Endometrial microvascular endothelial cells (primary cell): ENCODE measurements at regions not wholly inside any gene's neighbourhood (a gene's known extent, or its start where the extent isn't known, plus 50 kb on each side); places are given as distances from the start of the nearest gene placed in this dataset.
"Not testable (repeated sequence)": the region's sequence is repeated elsewhere in the genome, so short reads cannot be mapped to it uniquely, and the experiment has no call there.

ENCODE experiments used
- in situ Hi-C: cut with HindIII; loops from 2 replicates; pipeline ENCODE4 v1.10.0; 2017; ENCODE audit warnings: low sequenced_read_pairs, low pct_unique_long_range_greater_than_20kb; ENCODE audit errors: inconsistent ontology term

GRCh38 chr6:140029551-140029950 is 655.1 kb upstream of the CITED2 start:
- in situ Hi-C loops: no loop called here

DNA sequence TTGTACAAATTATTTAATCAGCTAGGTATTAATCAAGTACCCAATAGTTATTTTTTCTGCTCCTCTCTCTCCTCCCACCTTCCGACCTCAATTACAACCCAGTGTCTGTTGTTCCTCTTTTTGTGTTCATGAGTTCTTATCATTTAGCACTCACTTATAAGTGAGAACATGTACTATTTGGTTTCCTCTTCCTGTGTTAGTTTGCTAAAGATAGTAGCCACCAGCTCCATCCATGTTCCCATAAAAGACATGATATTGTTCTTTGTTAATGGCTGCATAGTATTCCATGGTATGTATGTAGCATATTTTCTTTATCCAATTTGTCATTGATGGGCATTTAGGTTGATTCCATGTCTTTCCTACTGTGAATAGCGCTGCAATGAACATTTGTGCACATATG is 652.8 kb upstream of the CITED2 start:
- in situ Hi-C loops: no loop called here

GRCh38 chr6:140026546-140026945 is 652.1 kb upstream of the CITED2 start:
- in situ Hi-C loops: no loop called here

- in situ Hi-C loops: no loop called here
Measured at GRCh38 chr6:140025171-140025570, 650.7 kb upstream of the CITED2 start.

GRCh38 chr6:140020207-140020791 is 645.9 kb upstream of the CITED2 start:
- in situ Hi-C loops: no loop called here

DNA sequence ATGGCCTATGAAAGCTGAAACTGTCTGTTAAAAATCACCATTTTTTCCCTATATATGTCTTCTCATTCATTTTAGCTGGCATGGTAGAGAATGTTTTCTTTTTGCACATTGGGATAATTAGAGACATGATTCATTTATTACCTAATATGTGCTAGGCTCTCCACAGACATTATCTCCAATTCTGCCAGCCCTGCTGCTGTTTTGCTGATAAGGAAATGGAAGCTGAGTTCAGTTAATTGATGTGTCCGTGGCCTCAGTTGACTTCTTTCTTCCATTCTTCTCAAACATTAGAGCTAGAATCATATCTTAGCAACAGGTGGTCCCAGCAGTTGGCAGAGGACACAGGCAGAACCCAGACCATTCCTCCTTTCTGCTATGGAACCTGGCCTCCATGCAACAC is 644.1 kb upstream of the CITED2 start:
- in situ Hi-C loops: no loop called here

GRCh38 chr6:140017470-140017869 is 643.0 kb upstream of the CITED2 start:
- in situ Hi-C loops: no loop called here

DNA sequence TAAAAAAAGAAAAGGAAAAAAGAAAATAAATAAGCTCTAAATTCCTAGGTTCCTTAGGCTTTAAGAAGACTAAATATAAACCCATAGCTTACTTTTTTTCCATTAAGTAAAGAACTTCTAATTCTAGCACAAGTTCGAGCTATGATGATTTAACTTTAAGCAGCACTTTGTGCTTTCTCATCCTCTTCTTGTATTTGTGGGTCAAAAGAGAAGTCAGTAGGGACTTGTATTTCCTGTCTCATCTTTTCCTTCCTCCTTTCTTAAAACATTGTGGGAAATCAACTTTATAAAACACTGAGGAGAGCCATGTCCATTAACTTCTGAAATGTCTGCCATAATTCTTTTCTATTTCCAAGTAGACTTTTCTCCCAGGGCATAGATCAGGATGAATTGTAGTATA is 637.7 kb upstream of the CITED2 start:
- in situ Hi-C loops: no loop called here

DNA sequence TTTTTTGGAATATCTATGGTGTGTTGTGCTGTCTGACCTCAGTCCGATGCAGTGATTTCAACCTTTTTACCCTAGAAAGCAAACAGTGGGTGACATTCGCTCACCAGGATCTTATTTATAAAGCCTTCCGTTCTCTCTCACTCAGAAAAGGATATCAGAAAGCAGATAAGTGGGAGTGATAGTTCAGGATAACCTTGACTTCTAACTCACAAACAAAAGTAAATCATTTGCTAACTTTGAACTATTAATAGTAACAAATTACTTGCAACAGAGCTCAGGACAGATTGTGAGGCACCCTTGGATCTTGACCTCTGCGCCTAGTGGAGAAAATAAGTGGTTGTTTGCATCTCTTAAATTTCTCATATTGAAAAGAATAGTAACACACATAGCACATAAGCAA is 637.1 kb upstream of the CITED2 start:
- in situ Hi-C loops: no loop called here

DNA sequence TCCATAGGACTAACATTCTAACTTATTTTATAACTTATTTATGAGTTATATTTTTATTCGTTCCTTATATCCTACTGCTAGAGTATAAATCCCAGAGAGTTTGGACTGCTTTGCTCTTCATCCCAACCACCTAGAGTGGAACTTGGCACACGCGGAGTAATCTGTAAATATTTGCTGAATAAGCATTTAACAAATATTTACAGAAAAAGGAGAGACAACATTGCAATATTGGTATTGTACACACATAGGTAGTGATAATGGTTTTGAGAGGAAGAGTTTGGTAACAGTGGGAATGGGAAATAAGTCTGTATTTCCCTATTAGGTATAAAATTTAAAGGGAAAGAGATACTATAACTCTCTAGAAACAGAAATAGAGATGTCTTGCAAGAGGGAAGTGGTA is 634.8 kb upstream of the CITED2 start:
- in situ Hi-C loops: no loop called here

DNA sequence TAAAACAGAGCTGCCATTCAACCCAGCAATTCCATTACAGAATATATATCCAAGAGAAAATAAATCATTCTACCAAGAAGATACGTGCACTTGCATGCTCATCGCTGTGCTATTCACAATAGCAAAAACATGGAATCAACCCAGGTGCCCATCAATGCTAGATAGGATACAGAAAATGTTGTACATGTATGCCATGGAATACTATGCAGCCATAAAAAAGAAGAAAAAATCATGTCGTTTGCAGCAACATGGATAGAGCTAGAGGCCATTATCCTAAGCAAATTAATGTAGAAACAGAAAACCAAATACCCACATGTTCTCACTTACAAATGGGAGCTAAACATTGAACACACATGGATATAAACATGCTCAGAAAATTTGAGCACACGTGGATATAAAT is 633.1 kb upstream of the CITED2 start:
- in situ Hi-C loops: no loop called here

DNA sequence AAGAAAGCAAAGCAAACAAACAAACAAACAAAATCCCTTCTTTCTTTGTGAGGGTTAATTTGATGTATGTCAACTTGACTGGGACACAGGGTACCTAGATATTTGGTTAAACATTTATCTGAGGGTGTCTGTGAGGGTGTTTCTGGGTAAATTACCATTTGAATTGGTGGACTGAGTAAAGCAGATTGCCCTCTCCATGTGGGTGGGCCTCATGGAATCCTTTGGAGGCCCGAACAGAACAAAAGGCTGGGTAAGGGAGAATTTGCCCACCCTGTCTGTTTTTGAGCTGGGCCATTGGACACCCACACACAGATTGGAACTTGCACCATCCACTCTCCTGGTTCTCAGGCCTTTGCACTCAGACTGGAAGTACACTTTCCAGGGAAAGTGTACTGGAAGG is 628.8 kb upstream of the CITED2 start:
- in situ Hi-C loops: no loop called here

DNA sequence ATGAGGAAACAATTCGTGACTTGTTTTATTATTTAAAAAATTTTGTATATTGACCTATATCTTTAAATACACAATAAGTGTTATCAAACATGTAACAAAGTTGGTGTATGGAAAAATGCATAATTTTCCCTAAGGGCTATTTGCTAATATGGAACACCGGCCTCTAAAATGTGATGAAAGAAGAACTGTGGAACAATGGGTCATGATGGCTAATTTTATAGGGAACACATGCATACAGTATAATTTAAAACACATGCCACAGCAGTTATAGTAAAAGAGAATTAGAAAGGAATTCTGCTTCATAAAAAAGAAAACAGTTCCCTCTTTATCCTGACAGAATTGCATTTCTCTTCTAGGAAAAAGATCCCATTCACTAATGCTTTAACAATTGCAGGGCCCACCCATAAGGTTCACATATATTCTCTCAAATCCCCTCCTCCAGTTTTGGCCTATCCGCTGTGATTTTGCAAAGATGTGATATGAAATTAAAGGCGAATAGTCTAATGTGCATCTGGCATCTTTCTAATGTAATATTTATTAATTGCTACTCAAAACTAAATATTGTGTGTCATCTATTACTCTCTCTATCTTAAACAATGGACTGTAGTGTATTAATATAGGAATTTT is 628.1 kb upstream of the CITED2 start:
- in situ Hi-C loops: no loop called here

- in situ Hi-C loops: no loop called here
Measured at GRCh38 chr6:140001821-140002341, 627.4 kb upstream of the CITED2 start.

- in situ Hi-C loops: no loop called here
Measured at GRCh38 chr6:140001005-140001404, 626.6 kb upstream of the CITED2 start.

GRCh38 chr6:139999661-140000060 is 625.2 kb upstream of the CITED2 start:
- in situ Hi-C loops: not testable (repeated sequence)

DNA sequence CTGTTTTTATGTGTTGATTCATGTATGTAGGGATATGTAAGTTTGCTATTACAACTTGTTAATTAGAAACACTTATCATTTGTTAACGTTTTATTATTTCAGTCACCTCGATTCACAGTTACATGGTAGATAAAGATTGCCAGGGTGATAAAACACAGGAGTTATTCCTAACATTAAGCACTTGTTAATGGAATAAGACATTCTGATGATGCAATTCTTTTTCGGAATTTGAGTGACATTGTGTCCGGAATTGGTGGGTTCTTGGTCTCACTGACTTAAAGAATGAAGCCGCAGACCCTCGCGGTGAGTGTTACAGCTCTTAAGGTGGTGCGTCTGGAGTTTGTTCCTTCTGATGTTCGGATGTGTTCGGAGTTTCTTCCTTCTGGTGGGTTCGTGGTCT is 624.0 kb upstream of the CITED2 start:
- in situ Hi-C loops: not testable (repeated sequence)

- in situ Hi-C loops: no loop called here
Measured at GRCh38 chr6:139996253-139996834, 621.9 kb upstream of the CITED2 start.

DNA sequence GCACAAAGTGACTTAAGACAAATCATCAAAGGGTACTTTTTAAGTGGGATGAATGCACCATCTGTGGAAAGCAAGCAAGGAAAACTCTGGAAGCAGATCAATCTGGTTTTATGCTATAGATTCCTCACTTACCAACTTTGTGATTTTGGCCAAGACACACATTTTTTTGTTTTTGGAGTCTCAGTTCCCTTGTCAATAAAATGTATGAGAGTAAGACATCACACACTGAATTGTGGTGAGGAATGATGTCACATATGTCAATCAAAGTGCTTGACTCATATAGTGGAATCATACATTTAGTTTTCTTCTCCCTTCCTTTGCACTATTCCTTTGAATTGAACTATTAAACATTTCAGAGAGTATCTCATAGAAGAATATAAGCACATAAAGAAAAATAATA is 620.5 kb upstream of the CITED2 start:
- in situ Hi-C loops: no loop called here

DNA sequence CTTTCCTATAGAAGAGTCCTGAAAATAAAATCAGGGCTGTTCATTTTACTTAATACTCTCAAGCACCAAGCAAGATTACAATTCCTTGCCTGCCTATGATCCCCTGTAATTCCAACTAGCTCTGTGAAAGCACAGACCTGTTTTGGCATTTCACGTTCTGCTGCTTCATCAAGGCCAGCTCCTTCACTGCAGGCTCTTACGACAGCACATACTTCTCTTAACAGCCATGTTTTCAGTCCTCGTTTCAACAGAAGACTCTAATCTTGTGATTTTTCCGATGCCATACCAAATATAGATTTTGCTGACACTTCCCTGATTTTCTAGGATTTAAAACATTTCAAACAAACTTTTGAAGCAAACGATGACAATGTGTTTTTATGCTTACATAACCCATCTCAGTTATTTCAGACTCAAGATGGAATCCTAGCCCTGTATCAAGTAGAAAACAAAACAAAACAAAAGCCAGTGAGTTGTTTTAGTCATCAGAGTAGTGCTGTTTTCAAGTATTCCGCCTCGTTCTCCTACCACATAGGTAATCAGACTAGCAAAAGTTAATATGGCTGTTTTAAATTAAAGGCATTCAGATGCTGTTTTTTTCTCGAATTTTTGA is 616.5 kb upstream of the CITED2 start:
- in situ Hi-C loops: no loop called here
